ENCODE measurements at regions not wholly inside any gene's neighbourhood (a gene's known extent, or its start where the extent isn't known, plus 50 kb on each side); places are given as distances from the start of the nearest gene placed in this dataset.
"Not testable (repeated sequence)": the region's sequence is repeated elsewhere in the genome, so short reads cannot be mapped to it uniquely, and the experiment has no call there.

DNA sequence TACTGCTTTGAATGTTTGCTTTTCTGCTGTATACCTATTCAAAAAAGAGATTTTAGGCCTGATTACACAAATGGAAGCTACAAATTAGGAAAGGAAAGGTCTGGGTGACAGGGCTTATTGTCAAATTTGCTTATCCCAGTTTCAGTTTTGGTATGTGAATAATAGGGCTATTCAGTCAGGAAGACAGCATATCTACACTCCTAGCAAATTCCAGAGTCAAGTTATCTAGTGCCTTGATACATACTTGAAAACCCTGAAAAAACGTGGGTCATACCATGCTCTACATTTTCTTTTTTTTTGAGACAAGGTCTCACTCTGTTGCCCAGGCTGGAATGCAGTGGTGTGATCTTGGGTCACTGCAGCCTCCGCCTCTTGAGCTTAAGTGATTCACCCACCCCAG is 59.2 kb upstream of the CCDC180 start:
- ATAC-seq (ENCODE audit: low read depth); H3K9me3 Mint-ChIP-seq; intact Hi-C loops (cut with micrococcal nuclease); H3K4me3 Mint-ChIP-seq; CTCF ChIA-PET; H3K27me3 Mint-ChIP-seq; DNase-seq; H3K4me1 Mint-ChIP-seq; POLR2A ChIA-PET; H3K27ac Mint-ChIP-seq: not testable (repeated sequence)
- H3K36me3 Mint-ChIP-seq (ENCODE audit: low read depth), result peaks cover 18% of the 10 kb centered on the region

DNA sequence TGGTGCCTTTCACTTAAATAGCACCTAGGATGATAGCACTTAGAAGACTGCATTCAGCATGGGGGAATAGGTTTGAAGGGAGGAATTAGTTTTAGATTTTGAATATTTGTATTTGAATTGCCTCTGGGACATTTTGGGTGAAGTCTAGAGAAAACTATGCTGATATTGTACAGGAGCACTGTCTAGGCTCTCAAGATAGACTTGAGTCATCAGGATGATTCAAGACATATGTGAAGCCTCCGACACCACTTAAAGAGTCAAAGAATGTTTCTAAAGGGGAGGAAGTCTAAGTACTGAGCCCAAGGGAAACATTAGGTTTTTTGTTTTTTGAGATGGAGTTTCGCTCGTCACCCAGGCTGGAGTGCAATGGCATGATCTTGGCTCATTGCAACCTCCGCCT is 63.9 kb upstream of the CCDC180 start:
- no peaks in the 10 kb centered on the region for H3K27me3 Mint-ChIP-seq
- H3K4me1 Mint-ChIP-seq, result peaks cover 10% of the 10 kb centered on the region
- ChIA-PET CTCF (no interaction called here), POLR2A (no interaction called here)
- TF ChIP-seq CTCF (IDR thresholded peaks at IDR 0.05), result no peak
- no peak overlapping the region for H3K27ac Mint-ChIP-seq
- DNase-seq (no peak), ATAC-seq (ENCODE audit: low read depth) (no peak)
- H3K9me3 Mint-ChIP-seq, result no peaks in the 10 kb centered on the region
- intact Hi-C loops (cut with micrococcal nuclease), result no loop called here
- no peak overlapping the region for H3K4me3 Mint-ChIP-seq
- H3K36me3 Mint-ChIP-seq (ENCODE audit: low read depth), result peaks cover 11% of the 10 kb centered on the region

DNA sequence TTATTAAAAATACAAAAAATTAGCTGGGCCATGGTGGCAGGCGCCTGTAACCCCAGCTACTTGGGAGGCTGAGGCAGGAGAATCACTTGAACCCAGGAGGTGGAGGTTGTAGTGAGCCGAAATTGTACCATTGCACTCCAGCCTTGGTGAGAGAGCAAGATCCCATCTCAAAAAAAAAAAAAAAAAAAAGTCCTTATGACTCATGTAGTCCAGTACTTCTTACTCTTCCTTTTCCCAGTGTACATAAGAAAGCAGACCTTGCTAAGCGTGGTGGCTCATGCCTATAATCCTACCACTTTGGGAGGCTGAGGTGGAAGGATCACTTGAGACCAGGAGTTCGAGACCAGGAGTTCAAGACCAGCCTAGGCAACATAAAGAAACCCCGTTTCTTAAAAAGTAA is 66.0 kb upstream of the CCDC180 start:
- CTCF ChIA-PET; H3K9me3 Mint-ChIP-seq; H3K4me3 Mint-ChIP-seq; H3K27ac Mint-ChIP-seq; DNase-seq; ATAC-seq (ENCODE audit: low read depth); H3K27me3 Mint-ChIP-seq; intact Hi-C loops (cut with micrococcal nuclease): not testable (repeated sequence)
- POLR2A ChIA-PET, result interaction anchor here (0.7 kb wide), 1 partner anchor 1743 kb away, joined by 6 read pairs; no protein-coding TSS in a partner anchor
- Mint-ChIP-seq H3K36me3 (ENCODE audit: low read depth) (peaks cover 10% of the 10 kb centered on the region), H3K4me1 (peaks cover 18% of the 10 kb centered on the region)

DNA sequence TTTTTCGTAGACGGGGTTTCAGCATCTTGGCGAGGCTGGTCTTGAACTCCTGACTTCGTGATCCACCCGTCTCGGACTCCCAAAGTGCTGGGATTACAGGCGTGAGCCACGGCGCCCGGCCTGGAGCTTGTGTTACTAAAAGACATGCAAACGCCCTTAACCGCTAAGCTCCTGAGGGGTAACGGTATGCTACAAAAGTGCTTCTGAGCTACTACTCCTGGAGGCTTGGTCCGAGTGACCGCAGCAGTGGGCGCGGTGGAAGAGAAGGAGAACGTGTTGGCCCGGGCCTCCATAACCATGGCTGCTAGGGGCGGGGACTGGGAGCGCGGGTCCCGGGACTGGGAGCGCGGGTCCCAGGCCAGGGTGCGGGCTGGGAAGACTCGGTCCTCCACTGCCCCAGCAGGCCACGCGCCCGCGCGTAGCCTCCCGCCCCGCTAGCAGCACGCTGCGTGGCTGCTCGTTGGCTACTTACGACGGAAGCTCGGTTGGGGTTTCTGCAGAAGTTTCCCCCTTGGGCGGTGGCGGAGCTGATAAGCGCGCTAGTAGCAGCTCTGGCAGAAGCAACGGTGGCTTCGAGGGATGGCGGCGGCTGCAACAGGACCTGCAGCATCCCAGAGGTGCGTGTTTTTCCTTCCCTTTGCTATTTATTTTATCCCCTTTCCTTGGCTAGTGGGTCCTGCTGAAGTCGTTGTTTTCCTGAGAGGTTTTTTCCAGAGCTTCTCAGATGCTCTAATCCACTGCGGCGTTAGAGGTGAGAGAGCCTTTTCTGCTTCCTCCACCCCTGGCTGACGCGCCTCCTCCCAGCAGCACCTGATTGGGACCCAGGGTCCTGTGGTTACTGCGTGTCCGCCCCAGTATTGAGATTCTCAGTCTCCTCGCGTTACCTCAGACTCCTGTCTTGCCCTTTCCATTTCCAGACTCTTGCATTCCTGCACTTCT is 69.2 kb upstream of the CCDC180 start:
- peaks cover 2% of the 10 kb centered on the region for H3K27me3 Mint-ChIP-seq
- H3K9me3 Mint-ChIP-seq, result no peaks in the 10 kb centered on the region
- peak overlapping the region; percentile 95 for H3K4me3 Mint-ChIP-seq
- TF ChIP-seq CTCF (IDR thresholded peaks at IDR 0.05), result no peak
- intact Hi-C loops (cut with micrococcal nuclease), result loop anchor here (1.0 to 10.0 kb wide), 6 partner anchors 17 to 1923 kb away; partner anchors contain the start of genes FANCC, TDRD7, ZNF367 and ZNF782
- DNase-seq (peak; percentile 62), ATAC-seq (ENCODE audit: low read depth) (peak; percentile 92)
- POLR2A ChIA-PET, result interaction anchor here (0.5 to 2.0 kb wide), 7 partner anchors 17 to 910 kb away, joined by 3 to 10 read pairs (median 4); partner anchors contain the start of genes NCBP1, TRIM14, TSTD2 and XPA
- H3K27ac Mint-ChIP-seq, result peak overlapping the region; percentile 90
- CTCF ChIA-PET, result interaction anchor here (1.7 kb wide), 1 partner anchor 17 kb away, joined by 9 read pairs; no protein-coding TSS in a partner anchor
- peaks cover 7% of the 10 kb centered on the region for H3K36me3 Mint-ChIP-seq (ENCODE audit: low read depth)
- H3K4me1 Mint-ChIP-seq, result peaks cover 18% of the 10 kb centered on the region

DNA sequence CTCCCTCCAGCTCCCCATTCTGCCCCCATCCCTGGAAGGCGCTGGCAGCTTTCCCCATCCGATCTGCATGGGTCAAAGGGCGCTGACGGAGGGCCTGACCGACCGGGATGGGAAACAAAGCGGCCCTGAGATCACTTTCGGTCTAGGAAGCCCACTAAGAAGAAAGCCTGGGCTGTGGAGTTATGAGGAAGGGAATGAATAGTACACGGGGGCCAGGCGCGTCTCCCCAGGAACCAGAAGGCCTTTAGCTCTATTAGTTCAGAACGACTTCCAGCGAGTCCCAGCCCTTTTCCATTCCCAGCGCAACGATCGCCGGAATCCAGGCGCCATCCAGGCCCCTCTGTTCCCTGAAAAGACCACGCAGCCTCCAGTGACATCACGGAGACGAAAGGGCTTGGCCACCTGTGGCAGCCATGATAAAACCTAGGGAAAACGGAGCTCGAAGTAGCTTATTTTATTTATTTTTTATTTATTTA is 70.1 kb upstream of the CCDC180 start:
- ATAC-seq (ENCODE audit: low read depth) (no peak), DNase-seq (no peak)
- H3K9me3 Mint-ChIP-seq, result no peaks in the 10 kb centered on the region
- peaks cover 5% of the 10 kb centered on the region for H3K27me3 Mint-ChIP-seq
- H3K4me3 Mint-ChIP-seq, result peak overlapping the region; percentile 95
- CTCF ChIA-PET, result interaction anchor here (1.7 kb wide), 1 partner anchor 16 kb away, joined by 9 read pairs; no protein-coding TSS in a partner anchor
- intact Hi-C loops (cut with micrococcal nuclease), result loop anchor here (5.0 to 10.0 kb wide), 4 partner anchors 150 to 1923 kb away; partner anchors contain the start of genes FANCC, TDRD7 and ZNF367
- POLR2A ChIA-PET, result interaction anchor here (0.6 to 2.0 kb wide), 5 partner anchors 16 to 882 kb away, joined by 4 to 10 read pairs (median 5); partner anchors contain the start of genes NCBP1, TRIM14, TSTD2 and ZNF782
- no peak for TF ChIP-seq CTCF (IDR thresholded peaks at IDR 0.05)
- peaks cover 18% of the 10 kb centered on the region for H3K4me1 Mint-ChIP-seq
- H3K36me3 Mint-ChIP-seq (ENCODE audit: low read depth), result peaks cover 7% of the 10 kb centered on the region
- H3K27ac Mint-ChIP-seq, result peak overlapping the region; percentile 69

- intact Hi-C loops (cut with micrococcal nuclease), result loop anchor here (10.0 kb wide), 2 partner anchors 818 to 1918 kb away; partner anchors contain the start of genes FANCC and ZNF367
- H3K27me3 Mint-ChIP-seq; DNase-seq; CTCF ChIA-PET; H3K9me3 Mint-ChIP-seq; POLR2A ChIA-PET; H3K4me3 Mint-ChIP-seq; H3K4me1 Mint-ChIP-seq; H3K36me3 Mint-ChIP-seq (ENCODE audit: low read depth); ATAC-seq (ENCODE audit: low read depth); H3K27ac Mint-ChIP-seq: not testable (repeated sequence)
Observed at GRCh38 chr9:97233009-97233400, 74.5 kb upstream of the CCDC180 start.

- H3K36me3 Mint-ChIP-seq (ENCODE audit: low read depth); H3K4me1 Mint-ChIP-seq; H3K27ac Mint-ChIP-seq; CTCF ChIA-PET; H3K9me3 Mint-ChIP-seq; H3K27me3 Mint-ChIP-seq; POLR2A ChIA-PET; DNase-seq; H3K4me3 Mint-ChIP-seq; ATAC-seq (ENCODE audit: low read depth): not testable (repeated sequence)
- intact Hi-C loops (cut with micrococcal nuclease), result loop anchor here (10.0 kb wide), 2 partner anchors 818 to 1918 kb away; partner anchors contain the start of genes FANCC and ZNF367
Observed at GRCh38 chr9:97232060-97233008, 75.1 kb upstream of the CCDC180 start.

- CTCF ChIA-PET, result interaction anchor here (2.1 kb wide), 1 partner anchor 16 kb away, joined by 9 read pairs; no protein-coding TSS in a partner anchor
- peaks cover 38% of the 10 kb centered on the region for H3K27me3 Mint-ChIP-seq
- POLR2A ChIA-PET, result interaction anchor here (2.2 kb wide), 1 partner anchor 16 kb away, joined by 8 read pairs; no protein-coding TSS in a partner anchor
- H3K27ac Mint-ChIP-seq; DNase-seq; H3K36me3 Mint-ChIP-seq (ENCODE audit: low read depth); intact Hi-C loops (cut with micrococcal nuclease); H3K4me1 Mint-ChIP-seq; H3K4me3 Mint-ChIP-seq; H3K9me3 Mint-ChIP-seq; ATAC-seq (ENCODE audit: low read depth): not testable (repeated sequence)
Observed at GRCh38 chr9:97222393-97222792, 85.1 kb upstream of the CCDC180 start.
